GM23338 (cell line): ENCODE measurements at regions not wholly inside any gene's neighbourhood (a gene's known extent, or its start where the extent isn't known, plus 50 kb on each side); places are given as distances from the start of the nearest gene placed in this dataset.

Experiments
- ATAC-seq: fragments of 200-7000 bp; cut with Tn5 transposase; 3 replicates; pipeline ENCODE4 v1.9.1; 2020
- DNase-seq: peaks from one replicate; pipeline ENCODE4 v3.0.0-alpha.2; 2015; ENCODE audit warnings: low spot score
- H2AFZ ChIP-seq: fragments of 200-600 bp; sonication (generic); 2 replicates; pipeline ENCODE4 v1.8.0; 2016; ENCODE audit warnings: antibody characterized with exemption, mild to moderate bottlenecking, moderate library complexity
- H3F3A ChIP-seq: fragments of 200-600 bp; sonication (generic); replicated peaks from 2 replicates; pipeline ENCODE4 v1.8.0; 2017; ENCODE audit warnings: antibody characterized with exemption, mixed run types, low read depth
- H3K27ac ChIP-seq: fragments of 200-600 bp; sonication (generic); 2 replicates; pipeline ENCODE4 v1.6.1; 2016; ENCODE audit warnings: low read depth
- H3K27me3 ChIP-seq: fragments of 200-600 bp; sonication (generic); 2 replicates; pipeline ENCODE4 v1.8.0; 2016; ENCODE audit warnings: mild to moderate bottlenecking, mixed run types, moderate library complexity; ENCODE audit not compliant: insufficient read depth
- H3K36me3 ChIP-seq: fragments of 200-600 bp; sonication (generic); 2 replicates; pipeline ENCODE4 v1.8.0; 2016; ENCODE audit warnings: mild to moderate bottlenecking; ENCODE audit not compliant: insufficient read depth
- H3K4me1 ChIP-seq: fragments of 200-600 bp; sonication (generic); 2 replicates; pipeline ENCODE4 v1.8.0; 2016; ENCODE audit warnings: mild to moderate bottlenecking, moderate library complexity; ENCODE audit not compliant: insufficient read depth
- H3K4me2 ChIP-seq: fragments of 200-600 bp; sonication (generic); 2 replicates; pipeline ENCODE4 v1.7.1; 2017; ENCODE audit warnings: mixed run types
- H3K4me3 ChIP-seq: fragments of 200-600 bp; sonication (generic); 2 replicates; pipeline ENCODE4 v1.6.1; 2016; ENCODE audit warnings: mixed run types
- H3K79me2 ChIP-seq: fragments of 200-600 bp; sonication (generic); replicated peaks from 2 replicates; pipeline ENCODE4 v1.8.0; 2017; ENCODE audit warnings: mild to moderate bottlenecking; ENCODE audit not compliant: insufficient read depth
- H3K9me2 ChIP-seq: fragments of 200-600 bp; sonication (generic); 2 replicates; pipeline ENCODE4 v1.8.0; 2017; ENCODE audit not compliant: insufficient read depth
- H4K20me1 ChIP-seq: fragments of 200-600 bp; sonication (generic); replicated peaks from 2 replicates; pipeline ENCODE4 v1.8.0; 2017; ENCODE audit warnings: mild to moderate bottlenecking; ENCODE audit not compliant: insufficient read depth
- H3K27ac Mint-ChIP-seq: 2 replicates; pipeline ENCODE4 v1.8.0; 2020; ENCODE audit warnings: inconsistent platforms, mild to moderate bottlenecking, moderate library complexity, mixed read lengths
- H3K27me3 Mint-ChIP-seq: 3 replicates; pipeline ENCODE4 v1.8.0; 2022; ENCODE audit warnings: low read depth, mild to moderate bottlenecking, moderate library complexity, mixed read lengths, inconsistent platforms; ENCODE audit not compliant: insufficient read depth, poor library complexity
- H3K36me3 Mint-ChIP-seq: 3 replicates; pipeline ENCODE4 v1.8.0; 2021; ENCODE audit warnings: low read depth, mild to moderate bottlenecking, inconsistent platforms, moderate library complexity, mixed read lengths
- H3K4me1 Mint-ChIP-seq: 3 replicates; pipeline ENCODE4 v1.8.0; 2020; ENCODE audit warnings: mild to moderate bottlenecking, inconsistent platforms, mixed read lengths
- H3K4me3 Mint-ChIP-seq: 3 replicates; pipeline ENCODE4 v1.8.0; 2021; ENCODE audit warnings: moderate library complexity, mild to moderate bottlenecking, inconsistent platforms, mixed read lengths
- H3K9me3 Mint-ChIP-seq: 3 replicates; pipeline ENCODE4 v1.8.0; 2020; ENCODE audit warnings: moderate library complexity, mild to moderate bottlenecking, inconsistent platforms, mixed read lengths
- CREB1 ChIP-seq: fragments of 250-450 bp; sonication (Bioruptor Pico); IDR thresholded peaks from 2 replicates; pipeline ENCODE4 v1.5.0; 2020; ENCODE audit warnings: low read depth, mild to moderate bottlenecking, moderate library complexity
- EZH2 ChIP-seq: fragments of 200-600 bp; sonication (generic); IDR thresholded peaks from one replicate; pipeline ENCODE4 v1.8.0; 2017; ENCODE audit warnings: antibody characterized with exemption, mild to moderate bottlenecking, low read depth; ENCODE audit not compliant: unreplicated experiment
- EZH2phosphoT487 ChIP-seq: fragments of 200-600 bp; sonication (generic); IDR thresholded peaks from one replicate; pipeline ENCODE4 v1.8.1; 2018; ENCODE audit warnings: antibody characterized with exemption; ENCODE audit not compliant: unreplicated experiment
- NANOG ChIP-seq: IDR thresholded peaks from 2 replicates; pipeline ENCODE4 v1.6.1; 2016; ENCODE audit warnings: antibody characterized with exemption, borderline replicate concordance
- REST ChIP-seq: IDR thresholded peaks from one replicate; pipeline ENCODE4 v1.6.1; 2018; ENCODE audit warnings: antibody characterized with exemption; ENCODE audit not compliant: unreplicated experiment
- STAT1 ChIP-seq: IDR thresholded peaks from one replicate; pipeline ENCODE4 v1.6.1; 2016; ENCODE audit warnings: antibody characterized with exemption; ENCODE audit not compliant: unreplicated experiment
- ZNF114 ChIP-seq: fragments of 250-450 bp; sonication (Bioruptor Pico); IDR thresholded peaks from 2 replicates; pipeline ENCODE4 v1.5.0; 2020; ENCODE audit warnings: mild to moderate bottlenecking, moderate library complexity
- ZNF331 ChIP-seq: fragments of 250-450 bp; sonication (Bioruptor Pico); IDR thresholded peaks from 2 replicates; pipeline ENCODE4 v1.5.0; 2020; ENCODE audit warnings: low read depth, mild to moderate bottlenecking, moderate library complexity
- ZNF462 ChIP-seq: fragments of 250-450 bp; sonication (Bioruptor Pico); IDR thresholded peaks from 2 replicates; pipeline ENCODE4 v1.5.0; 2020; ENCODE audit warnings: mild to moderate bottlenecking, moderate library complexity
- TF ChIP-seq, protein P1 (sequence below): IDR thresholded peaks from 2 replicates; pipeline ENCODE4 v1.6.1; 2016; ENCODE audit warnings: antibody characterized with exemption
- TF ChIP-seq, protein P2 (sequence below), 2 experiments: fragments of 200-600 bp in 1 of 2; sonication (generic) in 1 of 2; conservative IDR thresholded peaks; 2 replicates each; pipeline versions ENCODE4 v1.5.1 to v1.6.1; 2016 to 2017; ENCODE audit warnings: antibody characterized with exemption in 2 of 2, low read depth in 2 of 2, mild to moderate bottlenecking in 2 of 2, moderate library complexity in 1 of 2

DNA sequence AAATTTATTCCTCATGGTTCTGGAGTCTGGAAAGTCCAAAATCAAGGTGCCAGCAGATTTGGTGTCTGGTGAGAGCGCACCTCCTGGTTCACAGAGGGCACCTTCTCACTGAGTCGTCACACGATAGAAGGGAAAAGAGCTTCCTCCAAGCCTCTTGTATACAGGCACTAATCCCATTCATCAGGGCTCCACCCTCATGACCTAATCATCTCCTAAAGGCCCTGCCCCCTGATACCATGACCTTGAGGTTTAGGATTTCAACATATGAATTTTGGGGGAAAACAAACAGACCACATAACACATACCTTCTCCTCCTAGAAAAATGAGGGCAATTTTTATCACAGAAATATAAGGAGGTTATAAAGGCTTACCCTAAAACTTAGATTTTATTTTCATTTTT is 88.0 kb upstream of the NFIA start:
- no peaks in the 10 kb centered on the region for H3K27me3 Mint-ChIP-seq
- Histone ChIP-seq H4K20me1 (no peaks in the 10 kb centered on the region), H3F3A (no peaks in the 10 kb centered on the region), H2AFZ (no peak overlapping the region), H3K9me2 (no peaks in the 10 kb centered on the region), H3K4me1 (no peaks in the 10 kb centered on the region), H3K4me2 (no peak overlapping the region), H3K36me3 (no peaks in the 10 kb centered on the region), H3K27ac (no peak overlapping the region), H3K79me2 (no peaks in the 10 kb centered on the region), H3K4me3 (no peak overlapping the region), H3K27me3 (no peaks in the 10 kb centered on the region)
- TF ChIP-seq ZNF331 (CRISPR knock-in tag) (no peak), NANOG (no peak), ZNF462 (CRISPR knock-in tag) (no peak), REST (no peak), EZH2 (no peak), ZNF114 (CRISPR knock-in tag) (no peak), EZH2phosphoT487 (no peak), STAT1 (no peak), CREB1 (CRISPR knock-in tag) (no peak)
- TF ChIP-seq, protein P1, sequence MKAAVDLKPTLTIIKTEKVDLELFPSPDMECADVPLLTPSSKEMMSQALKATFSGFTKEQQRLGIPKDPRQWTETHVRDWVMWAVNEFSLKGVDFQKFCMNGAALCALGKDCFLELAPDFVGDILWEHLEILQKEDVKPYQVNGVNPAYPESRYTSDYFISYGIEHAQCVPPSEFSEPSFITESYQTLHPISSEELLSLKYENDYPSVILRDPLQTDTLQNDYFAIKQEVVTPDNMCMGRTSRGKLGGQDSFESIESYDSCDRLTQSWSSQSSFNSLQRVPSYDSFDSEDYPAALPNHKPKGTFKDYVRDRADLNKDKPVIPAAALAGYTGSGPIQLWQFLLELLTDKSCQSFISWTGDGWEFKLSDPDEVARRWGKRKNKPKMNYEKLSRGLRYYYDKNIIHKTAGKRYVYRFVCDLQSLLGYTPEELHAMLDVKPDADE: no peak
- TF ChIP-seq, protein P2, sequence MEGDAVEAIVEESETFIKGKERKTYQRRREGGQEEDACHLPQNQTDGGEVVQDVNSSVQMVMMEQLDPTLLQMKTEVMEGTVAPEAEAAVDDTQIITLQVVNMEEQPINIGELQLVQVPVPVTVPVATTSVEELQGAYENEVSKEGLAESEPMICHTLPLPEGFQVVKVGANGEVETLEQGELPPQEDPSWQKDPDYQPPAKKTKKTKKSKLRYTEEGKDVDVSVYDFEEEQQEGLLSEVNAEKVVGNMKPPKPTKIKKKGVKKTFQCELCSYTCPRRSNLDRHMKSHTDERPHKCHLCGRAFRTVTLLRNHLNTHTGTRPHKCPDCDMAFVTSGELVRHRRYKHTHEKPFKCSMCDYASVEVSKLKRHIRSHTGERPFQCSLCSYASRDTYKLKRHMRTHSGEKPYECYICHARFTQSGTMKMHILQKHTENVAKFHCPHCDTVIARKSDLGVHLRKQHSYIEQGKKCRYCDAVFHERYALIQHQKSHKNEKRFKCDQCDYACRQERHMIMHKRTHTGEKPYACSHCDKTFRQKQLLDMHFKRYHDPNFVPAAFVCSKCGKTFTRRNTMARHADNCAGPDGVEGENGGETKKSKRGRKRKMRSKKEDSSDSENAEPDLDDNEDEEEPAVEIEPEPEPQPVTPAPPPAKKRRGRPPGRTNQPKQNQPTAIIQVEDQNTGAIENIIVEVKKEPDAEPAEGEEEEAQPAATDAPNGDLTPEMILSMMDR (conservative IDR thresholded peaks at IDR 0.05; ENCODE audit: low read depth in 2 of 2): no peak
- no peaks in the 10 kb centered on the region for H3K9me3 Mint-ChIP-seq
- DNase-seq (no peak), ATAC-seq (peak; percentile 52; the same call in 2 of the 3 replicates)
- H3K4me3 Mint-ChIP-seq: no peak overlapping the region
- H3K36me3 Mint-ChIP-seq: no peaks in the 10 kb centered on the region
- H3K4me1 Mint-ChIP-seq: peaks cover 9% of the 10 kb centered on the region
- no peak overlapping the region for H3K27ac Mint-ChIP-seq
